ENCODE measurements at regions not wholly inside any gene's neighbourhood (a gene's known extent, or its start where the extent isn't known, plus 50 kb on each side); places are given as distances from the start of the nearest gene placed in this dataset.

DNA sequence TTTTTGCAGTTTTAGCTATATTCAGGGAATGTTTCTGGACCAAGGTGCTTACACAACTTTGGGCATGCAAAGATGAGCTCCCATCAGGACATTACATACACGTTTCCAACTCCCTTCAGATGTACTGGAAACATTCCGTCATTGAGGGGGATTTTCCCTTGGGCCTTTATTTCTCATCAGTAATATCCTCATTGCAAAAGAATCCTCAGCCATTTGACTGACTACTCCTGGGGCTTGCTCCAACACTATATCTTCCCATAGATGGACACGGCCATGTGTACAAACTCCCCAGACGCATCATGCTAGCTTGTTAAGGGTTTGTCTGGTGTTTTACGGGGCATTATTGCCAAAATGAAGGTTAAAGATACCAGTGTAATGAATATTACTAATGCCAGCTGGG lies 59.3 kb upstream of the NUP160 start:
- TF ChIP-seq TCF7 (CRISPR knock-in tag; IDR thresholded peaks at IDR 0.05; ENCODE audit: low read depth) (no peak), MYBL2 (CRISPR knock-in tag; IDR thresholded peaks at IDR 0.05) (no peak), ZNF138 (CRISPR knock-in tag; conservative IDR thresholded peaks at IDR 0.05) (no peak), OVOL2 (CRISPR knock-in tag; IDR thresholded peaks at IDR 0.05; ENCODE audit: borderline replicate concordance) (no peak), TEAD4 (CRISPR knock-in tag; IDR thresholded peaks at IDR 0.05) (no peak), SP1 (CRISPR knock-in tag; conservative IDR thresholded peaks at IDR 0.05) (no peak)
- TF ChIP-seq, protein P1, sequence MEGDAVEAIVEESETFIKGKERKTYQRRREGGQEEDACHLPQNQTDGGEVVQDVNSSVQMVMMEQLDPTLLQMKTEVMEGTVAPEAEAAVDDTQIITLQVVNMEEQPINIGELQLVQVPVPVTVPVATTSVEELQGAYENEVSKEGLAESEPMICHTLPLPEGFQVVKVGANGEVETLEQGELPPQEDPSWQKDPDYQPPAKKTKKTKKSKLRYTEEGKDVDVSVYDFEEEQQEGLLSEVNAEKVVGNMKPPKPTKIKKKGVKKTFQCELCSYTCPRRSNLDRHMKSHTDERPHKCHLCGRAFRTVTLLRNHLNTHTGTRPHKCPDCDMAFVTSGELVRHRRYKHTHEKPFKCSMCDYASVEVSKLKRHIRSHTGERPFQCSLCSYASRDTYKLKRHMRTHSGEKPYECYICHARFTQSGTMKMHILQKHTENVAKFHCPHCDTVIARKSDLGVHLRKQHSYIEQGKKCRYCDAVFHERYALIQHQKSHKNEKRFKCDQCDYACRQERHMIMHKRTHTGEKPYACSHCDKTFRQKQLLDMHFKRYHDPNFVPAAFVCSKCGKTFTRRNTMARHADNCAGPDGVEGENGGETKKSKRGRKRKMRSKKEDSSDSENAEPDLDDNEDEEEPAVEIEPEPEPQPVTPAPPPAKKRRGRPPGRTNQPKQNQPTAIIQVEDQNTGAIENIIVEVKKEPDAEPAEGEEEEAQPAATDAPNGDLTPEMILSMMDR (IDR thresholded peaks at IDR 0.05): no peak
- TF ChIP-seq, protein P2, sequence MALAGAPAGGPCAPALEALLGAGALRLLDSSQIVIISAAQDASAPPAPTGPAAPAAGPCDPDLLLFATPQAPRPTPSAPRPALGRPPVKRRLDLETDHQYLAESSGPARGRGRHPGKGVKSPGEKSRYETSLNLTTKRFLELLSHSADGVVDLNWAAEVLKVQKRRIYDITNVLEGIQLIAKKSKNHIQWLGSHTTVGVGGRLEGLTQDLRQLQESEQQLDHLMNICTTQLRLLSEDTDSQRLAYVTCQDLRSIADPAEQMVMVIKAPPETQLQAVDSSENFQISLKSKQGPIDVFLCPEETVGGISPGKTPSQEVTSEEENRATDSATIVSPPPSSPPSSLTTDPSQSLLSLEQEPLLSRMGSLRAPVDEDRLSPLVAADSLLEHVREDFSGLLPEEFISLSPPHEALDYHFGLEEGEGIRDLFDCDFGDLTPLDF (CRISPR knock-in tag; IDR thresholded peaks at IDR 0.05): no peak
- TF ChIP-seq, protein P3, sequence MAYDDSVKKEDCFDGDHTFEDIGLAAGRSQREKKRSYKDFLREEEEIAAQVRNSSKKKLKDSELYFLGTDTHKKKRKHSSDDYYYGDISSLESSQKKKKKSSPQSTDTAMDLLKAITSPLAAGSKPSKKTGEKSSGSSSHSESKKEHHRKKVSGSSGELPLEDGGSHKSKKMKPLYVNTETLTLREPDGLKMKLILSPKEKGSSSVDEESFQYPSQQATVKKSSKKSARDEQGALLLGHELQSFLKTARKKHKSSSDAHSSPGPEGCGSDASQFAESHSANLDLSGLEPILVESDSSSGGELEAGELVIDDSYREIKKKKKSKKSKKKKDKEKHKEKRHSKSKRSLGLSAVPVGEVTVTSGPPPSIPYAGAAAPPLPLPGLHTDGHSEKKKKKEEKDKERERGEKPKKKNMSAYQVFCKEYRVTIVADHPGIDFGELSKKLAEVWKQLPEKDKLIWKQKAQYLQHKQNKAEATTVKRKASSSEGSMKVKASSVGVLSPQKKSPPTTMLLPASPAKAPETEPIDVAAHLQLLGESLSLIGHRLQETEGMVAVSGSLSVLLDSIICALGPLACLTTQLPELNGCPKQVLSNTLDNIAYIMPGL (CRISPR knock-in tag; IDR thresholded peaks at IDR 0.05): no peak
- TF ChIP-seq, protein P4, sequence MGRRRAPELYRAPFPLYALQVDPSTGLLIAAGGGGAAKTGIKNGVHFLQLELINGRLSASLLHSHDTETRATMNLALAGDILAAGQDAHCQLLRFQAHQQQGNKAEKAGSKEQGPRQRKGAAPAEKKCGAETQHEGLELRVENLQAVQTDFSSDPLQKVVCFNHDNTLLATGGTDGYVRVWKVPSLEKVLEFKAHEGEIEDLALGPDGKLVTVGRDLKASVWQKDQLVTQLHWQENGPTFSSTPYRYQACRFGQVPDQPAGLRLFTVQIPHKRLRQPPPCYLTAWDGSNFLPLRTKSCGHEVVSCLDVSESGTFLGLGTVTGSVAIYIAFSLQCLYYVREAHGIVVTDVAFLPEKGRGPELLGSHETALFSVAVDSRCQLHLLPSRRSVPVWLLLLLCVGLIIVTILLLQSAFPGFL (CRISPR knock-in tag; IDR thresholded peaks at IDR 0.05; ENCODE audit: borderline replicate concordance): no peak
